ENCODE measurements at regions not wholly inside any gene's neighbourhood (a gene's known extent, or its start where the extent isn't known, plus 50 kb on each side); places are given as distances from the start of the nearest gene placed in this dataset.

DNA sequence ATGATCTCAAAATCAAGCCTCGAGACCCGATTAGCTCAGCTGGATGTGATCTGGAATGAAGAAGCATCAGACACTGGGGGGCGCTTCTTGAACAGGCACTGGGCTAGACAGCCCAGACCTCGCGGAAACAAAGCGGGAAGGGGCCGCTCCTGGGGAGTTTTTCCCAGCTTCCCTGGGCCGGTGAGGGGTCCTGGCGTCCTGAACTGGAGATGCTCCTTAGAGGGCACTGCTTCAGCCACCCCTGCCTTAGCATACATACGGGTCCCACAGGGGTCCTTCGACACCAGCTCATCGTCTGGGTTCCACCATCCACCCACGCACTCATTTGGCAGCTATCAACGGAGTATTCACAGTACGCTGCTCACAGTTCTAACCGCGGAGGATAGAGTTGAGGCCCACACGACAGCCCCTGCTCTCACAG, 146.7 kb downstream of the TSN start:
- no peak for DNase-seq (ENCODE audit: low spot score)
- H3K27ac Mint-ChIP-seq (ENCODE audit: unreplicated experiment): no peak overlapping the region
- H3K4me1 Mint-ChIP-seq (ENCODE audit: low read depth): peaks cover 23% of the 10 kb centered on the region
- TF ChIP-seq, protein P1, sequence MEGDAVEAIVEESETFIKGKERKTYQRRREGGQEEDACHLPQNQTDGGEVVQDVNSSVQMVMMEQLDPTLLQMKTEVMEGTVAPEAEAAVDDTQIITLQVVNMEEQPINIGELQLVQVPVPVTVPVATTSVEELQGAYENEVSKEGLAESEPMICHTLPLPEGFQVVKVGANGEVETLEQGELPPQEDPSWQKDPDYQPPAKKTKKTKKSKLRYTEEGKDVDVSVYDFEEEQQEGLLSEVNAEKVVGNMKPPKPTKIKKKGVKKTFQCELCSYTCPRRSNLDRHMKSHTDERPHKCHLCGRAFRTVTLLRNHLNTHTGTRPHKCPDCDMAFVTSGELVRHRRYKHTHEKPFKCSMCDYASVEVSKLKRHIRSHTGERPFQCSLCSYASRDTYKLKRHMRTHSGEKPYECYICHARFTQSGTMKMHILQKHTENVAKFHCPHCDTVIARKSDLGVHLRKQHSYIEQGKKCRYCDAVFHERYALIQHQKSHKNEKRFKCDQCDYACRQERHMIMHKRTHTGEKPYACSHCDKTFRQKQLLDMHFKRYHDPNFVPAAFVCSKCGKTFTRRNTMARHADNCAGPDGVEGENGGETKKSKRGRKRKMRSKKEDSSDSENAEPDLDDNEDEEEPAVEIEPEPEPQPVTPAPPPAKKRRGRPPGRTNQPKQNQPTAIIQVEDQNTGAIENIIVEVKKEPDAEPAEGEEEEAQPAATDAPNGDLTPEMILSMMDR (IDR thresholded peaks at IDR 0.05): no peak
- H3K36me3 Mint-ChIP-seq (ENCODE audit: low read depth): no peaks in the 10 kb centered on the region
- H3K9me3 Mint-ChIP-seq (ENCODE audit: low read depth): no peaks in the 10 kb centered on the region
- H3K27me3 Mint-ChIP-seq (ENCODE audit: low read depth): no peaks in the 10 kb centered on the region
- no peak overlapping the region for H3K4me3 Mint-ChIP-seq (ENCODE audit: unreplicated experiment)

DNA sequence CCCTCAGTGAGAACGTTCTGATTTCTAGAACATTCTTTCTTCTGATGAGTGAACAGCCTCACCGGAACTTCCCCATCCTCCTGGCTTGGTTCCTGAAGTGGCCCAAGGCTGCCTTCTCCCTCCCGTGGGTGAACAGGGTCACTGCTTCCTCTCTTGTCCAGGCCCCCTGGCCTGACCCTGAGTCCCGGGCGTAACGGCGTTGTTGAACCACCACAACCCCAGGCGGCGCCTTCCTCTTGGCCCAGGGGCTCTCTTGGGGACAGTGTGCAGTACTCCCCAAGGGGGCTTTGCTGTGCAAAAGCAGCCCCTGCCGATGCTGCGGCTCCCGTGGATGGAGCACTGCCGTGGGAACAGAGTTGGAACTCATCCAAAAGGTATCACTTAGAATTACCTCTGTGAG, 147.2 kb downstream of the TSN start:
- Mint-ChIP-seq H3K27me3 (ENCODE audit: low read depth) (no peaks in the 10 kb centered on the region), H3K4me3 (ENCODE audit: unreplicated experiment) (no peak overlapping the region), H3K4me1 (ENCODE audit: low read depth) (peaks cover 27% of the 10 kb centered on the region), H3K36me3 (ENCODE audit: low read depth) (no peaks in the 10 kb centered on the region), H3K27ac (ENCODE audit: unreplicated experiment) (no peak overlapping the region), H3K9me3 (ENCODE audit: low read depth) (no peaks in the 10 kb centered on the region)
- TF ChIP-seq, protein P1 (IDR thresholded peaks at IDR 0.05): no peak
- DNase-seq (ENCODE audit: low spot score): no peak

DNA sequence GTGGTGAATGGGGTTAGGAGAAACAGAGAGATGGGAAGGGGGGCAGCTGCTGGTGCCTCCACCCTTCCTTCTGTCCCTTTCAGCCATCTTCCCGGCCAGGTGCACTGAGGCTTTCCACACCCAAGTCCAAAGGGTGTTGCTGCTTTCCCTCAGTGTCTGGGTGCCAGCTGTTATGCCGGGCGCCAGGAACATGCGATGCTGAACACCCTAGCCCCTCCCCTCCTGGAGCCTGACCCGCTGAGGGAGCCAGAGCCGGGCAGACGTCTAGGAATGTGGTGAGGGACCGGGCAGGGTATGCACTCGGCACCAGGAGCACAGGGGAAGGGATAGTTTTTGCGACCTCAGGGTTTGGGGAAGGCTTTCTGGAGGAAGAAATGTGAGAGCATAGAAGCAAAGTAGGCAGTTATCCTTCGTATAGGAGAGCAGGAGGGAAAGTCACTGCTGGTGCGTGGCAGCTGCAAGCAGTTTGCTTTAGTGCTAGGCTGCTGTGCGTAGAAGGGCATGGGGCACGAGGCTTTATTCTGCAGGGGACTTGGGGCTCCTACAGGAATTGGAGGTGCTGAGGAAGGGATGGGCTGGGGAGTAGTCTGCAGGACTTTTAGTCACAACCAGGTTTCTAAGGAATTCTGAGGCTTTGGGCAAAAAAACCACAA, 147.7 kb downstream of the TSN start:
- DNase-seq (ENCODE audit: low spot score): no peak
- Mint-ChIP-seq H3K36me3 (ENCODE audit: low read depth) (no peaks in the 10 kb centered on the region), H3K4me3 (ENCODE audit: unreplicated experiment) (no peak overlapping the region), H3K4me1 (ENCODE audit: low read depth) (peaks cover 32% of the 10 kb centered on the region), H3K27ac (ENCODE audit: unreplicated experiment) (no peak overlapping the region), H3K27me3 (ENCODE audit: low read depth) (no peaks in the 10 kb centered on the region), H3K9me3 (ENCODE audit: low read depth) (no peaks in the 10 kb centered on the region)
- TF ChIP-seq, protein P1 (IDR thresholded peaks at IDR 0.05): no peak

DNA sequence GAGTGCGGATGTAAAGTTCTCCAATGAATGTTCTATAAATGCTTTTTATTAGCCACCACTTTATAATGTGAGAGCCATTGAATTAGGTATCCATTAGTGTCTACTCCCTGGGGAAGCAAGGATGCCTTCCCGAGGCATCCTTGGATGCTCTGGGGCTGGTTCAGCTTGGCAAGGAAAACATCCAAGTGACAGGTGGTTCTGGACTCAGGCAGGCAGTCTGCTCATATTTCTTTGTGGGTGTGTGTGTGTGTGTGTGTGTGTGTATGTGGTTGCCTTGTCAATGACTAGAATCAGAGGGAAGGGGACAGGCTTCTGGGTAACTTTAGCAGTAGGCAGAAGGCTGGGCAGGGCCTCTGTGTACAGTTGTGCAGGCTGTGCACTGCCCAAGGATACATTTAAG, 149.2 kb downstream of the TSN start:
- TF ChIP-seq, protein P1 (IDR thresholded peaks at IDR 0.05): no peak
- no peak overlapping the region for H3K4me3 Mint-ChIP-seq (ENCODE audit: unreplicated experiment)
- H3K9me3 Mint-ChIP-seq (ENCODE audit: low read depth): no peaks in the 10 kb centered on the region
- no peak overlapping the region for H3K27ac Mint-ChIP-seq (ENCODE audit: unreplicated experiment)
- DNase-seq (ENCODE audit: low spot score): no peak
- H3K36me3 Mint-ChIP-seq (ENCODE audit: low read depth): no peaks in the 10 kb centered on the region
- no peaks in the 10 kb centered on the region for H3K27me3 Mint-ChIP-seq (ENCODE audit: low read depth)
- peaks cover 22% of the 10 kb centered on the region for H3K4me1 Mint-ChIP-seq (ENCODE audit: low read depth)

DNA sequence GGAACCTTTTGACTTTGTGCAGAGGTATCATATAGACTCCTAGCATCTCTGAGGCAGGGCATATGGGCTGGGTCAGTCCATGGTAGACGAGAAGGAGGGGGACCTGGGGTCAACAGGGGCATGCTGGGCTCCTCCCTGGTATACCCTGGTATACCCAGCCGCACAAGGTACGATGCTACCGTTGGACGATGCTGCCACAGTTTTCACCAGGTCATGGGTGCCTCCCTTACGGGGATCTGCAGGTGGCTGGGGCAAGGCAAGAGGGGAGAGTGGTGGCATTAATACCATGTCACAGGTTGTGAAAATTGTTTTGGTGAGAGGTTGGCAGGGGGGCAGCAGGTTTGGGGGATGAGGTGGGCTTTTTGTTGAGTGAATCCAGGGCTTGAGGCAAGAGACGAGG, 149.8 kb downstream of the TSN start:
- Mint-ChIP-seq H3K4me1 (ENCODE audit: low read depth) (peaks cover 25% of the 10 kb centered on the region), H3K27ac (ENCODE audit: unreplicated experiment) (no peak overlapping the region), H3K27me3 (ENCODE audit: low read depth) (no peaks in the 10 kb centered on the region), H3K4me3 (ENCODE audit: unreplicated experiment) (no peak overlapping the region), H3K9me3 (ENCODE audit: low read depth) (no peaks in the 10 kb centered on the region), H3K36me3 (ENCODE audit: low read depth) (no peaks in the 10 kb centered on the region)
- DNase-seq (ENCODE audit: low spot score): no peak
- TF ChIP-seq, protein P1 (IDR thresholded peaks at IDR 0.05): no peak

Measured in chondrocyte (in vitro differentiated cells).